ENCODE measurements at regions not wholly inside any gene's neighbourhood (a gene's known extent, or its start where the extent isn't known, plus 50 kb on each side); places are given as distances from the start of the nearest gene placed in this dataset.

DNA sequence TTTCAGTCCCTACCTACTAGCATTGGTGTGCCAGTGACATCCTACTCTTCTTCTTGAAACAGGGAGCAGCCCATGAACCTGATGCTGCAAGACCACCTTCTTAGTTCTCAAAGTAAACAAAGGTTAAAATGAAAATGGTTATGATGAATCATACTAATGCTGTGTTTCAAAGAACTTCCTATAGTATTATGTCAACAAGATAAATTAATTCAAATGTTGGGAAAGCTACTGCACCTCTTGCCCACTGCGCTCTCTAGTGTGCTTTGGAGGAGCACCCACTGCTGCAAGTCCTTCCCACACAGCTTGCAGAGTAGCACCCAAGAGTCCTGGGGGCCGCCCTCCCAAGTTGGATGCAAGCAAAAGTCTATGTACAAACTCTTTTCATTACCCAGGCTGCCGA lies 81.1 kb downstream of the CD200R1L start:
- Histone ChIP-seq H3K27ac (no peak overlapping the region), H3K9me3 (no peaks in the 10 kb centered on the region), H3K4me1 (no peaks in the 10 kb centered on the region), H3K36me3 (no peaks in the 10 kb centered on the region), H3K27me3 (no peaks in the 10 kb centered on the region), H3K4me3 (no peak overlapping the region)
- no peak for DNase-seq
- intact Hi-C loops (cut with DNase I): no loop called here
- 25% methylated on average over 2 of the region's 3 CpGs for WGBS (ENCODE audit: insufficient coverage, low coverage, low lambda C conversion rate, missing lambda C conversion rate)
- no peak for ATAC-seq
- no peak for TF ChIP-seq POLR2A (IDR thresholded peaks at IDR 0.05)
- TF ChIP-seq, protein P1, sequence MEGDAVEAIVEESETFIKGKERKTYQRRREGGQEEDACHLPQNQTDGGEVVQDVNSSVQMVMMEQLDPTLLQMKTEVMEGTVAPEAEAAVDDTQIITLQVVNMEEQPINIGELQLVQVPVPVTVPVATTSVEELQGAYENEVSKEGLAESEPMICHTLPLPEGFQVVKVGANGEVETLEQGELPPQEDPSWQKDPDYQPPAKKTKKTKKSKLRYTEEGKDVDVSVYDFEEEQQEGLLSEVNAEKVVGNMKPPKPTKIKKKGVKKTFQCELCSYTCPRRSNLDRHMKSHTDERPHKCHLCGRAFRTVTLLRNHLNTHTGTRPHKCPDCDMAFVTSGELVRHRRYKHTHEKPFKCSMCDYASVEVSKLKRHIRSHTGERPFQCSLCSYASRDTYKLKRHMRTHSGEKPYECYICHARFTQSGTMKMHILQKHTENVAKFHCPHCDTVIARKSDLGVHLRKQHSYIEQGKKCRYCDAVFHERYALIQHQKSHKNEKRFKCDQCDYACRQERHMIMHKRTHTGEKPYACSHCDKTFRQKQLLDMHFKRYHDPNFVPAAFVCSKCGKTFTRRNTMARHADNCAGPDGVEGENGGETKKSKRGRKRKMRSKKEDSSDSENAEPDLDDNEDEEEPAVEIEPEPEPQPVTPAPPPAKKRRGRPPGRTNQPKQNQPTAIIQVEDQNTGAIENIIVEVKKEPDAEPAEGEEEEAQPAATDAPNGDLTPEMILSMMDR (IDR thresholded peaks at IDR 0.05): no peak

DNA sequence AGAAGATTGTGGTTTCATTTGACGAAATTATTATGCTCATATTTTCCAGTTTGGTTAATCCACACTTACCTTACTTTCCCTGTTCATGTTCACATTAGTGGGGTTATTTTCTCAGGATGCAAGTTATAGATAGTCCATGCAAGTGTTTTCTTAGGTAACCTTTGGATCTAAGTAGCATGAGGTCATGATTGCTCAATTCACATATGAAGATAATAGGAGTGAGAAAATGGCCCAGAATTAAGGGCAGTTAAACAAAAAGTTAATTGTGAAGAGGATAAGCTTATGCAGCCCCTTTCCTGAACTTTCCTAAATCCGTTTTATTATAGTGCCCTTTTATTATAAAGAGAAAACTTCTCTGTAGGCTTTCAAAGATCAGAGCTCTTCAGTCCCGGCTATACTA lies 83.4 kb downstream of the CD200R1L start:
- no peaks in the 10 kb centered on the region for H3K4me1 ChIP-seq
- WGBS (ENCODE audit: insufficient coverage, low coverage, low lambda C conversion rate, missing lambda C conversion rate): 69% methylated on average over 3 of the region's 3 CpGs
- no peaks in the 10 kb centered on the region for H3K9me3 ChIP-seq
- intact Hi-C loops (cut with DNase I): no loop called here
- no peaks in the 10 kb centered on the region for H3K27me3 ChIP-seq
- no peak overlapping the region for H3K27ac ChIP-seq
- no peak for DNase-seq
- H3K36me3 ChIP-seq: no peaks in the 10 kb centered on the region
- no peak overlapping the region for H3K4me3 ChIP-seq
- no peak for TF ChIP-seq POLR2A (IDR thresholded peaks at IDR 0.05)
- TF ChIP-seq, protein P1 (IDR thresholded peaks at IDR 0.05): no peak
- no peak for ATAC-seq

DNA sequence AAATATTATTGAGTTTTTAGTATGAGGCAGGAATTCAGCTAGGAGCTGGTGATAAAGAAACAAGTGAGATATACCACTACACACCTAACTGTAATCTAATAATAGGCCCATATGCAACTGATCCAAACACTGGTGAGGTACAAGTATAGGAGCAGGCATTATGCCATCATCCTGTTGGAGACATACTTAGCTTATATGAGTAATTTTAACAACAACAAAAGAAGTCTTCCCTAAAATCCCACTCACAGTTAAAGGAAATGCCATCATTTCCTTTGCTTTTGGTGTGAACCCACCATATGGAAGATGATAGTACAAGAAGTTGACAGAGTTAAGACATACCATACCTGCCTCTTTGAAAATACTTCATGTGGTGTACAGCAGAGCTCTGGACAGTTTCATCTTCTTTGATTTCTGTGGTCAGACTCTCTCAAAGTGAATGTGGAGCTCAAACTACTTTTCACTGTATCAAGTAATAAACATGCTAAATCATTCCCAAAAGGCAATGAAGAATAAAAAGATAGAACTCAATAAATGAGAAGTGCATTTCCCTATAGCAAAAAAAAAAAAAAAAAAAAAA lies 85.5 kb downstream of the CD200R1L start:
- Histone ChIP-seq H3K27me3 (no peaks in the 10 kb centered on the region), H3K36me3 (no peaks in the 10 kb centered on the region), H3K4me3 (no peak overlapping the region), H3K27ac (no peak overlapping the region), H3K9me3 (no peaks in the 10 kb centered on the region), H3K4me1 (no peaks in the 10 kb centered on the region)
- no peak for DNase-seq
- intact Hi-C loops (cut with DNase I): no loop called here
- no peak for ATAC-seq
- no peak for TF ChIP-seq POLR2A (IDR thresholded peaks at IDR 0.05)
- TF ChIP-seq, protein P1 (IDR thresholded peaks at IDR 0.05): no peak

DNA sequence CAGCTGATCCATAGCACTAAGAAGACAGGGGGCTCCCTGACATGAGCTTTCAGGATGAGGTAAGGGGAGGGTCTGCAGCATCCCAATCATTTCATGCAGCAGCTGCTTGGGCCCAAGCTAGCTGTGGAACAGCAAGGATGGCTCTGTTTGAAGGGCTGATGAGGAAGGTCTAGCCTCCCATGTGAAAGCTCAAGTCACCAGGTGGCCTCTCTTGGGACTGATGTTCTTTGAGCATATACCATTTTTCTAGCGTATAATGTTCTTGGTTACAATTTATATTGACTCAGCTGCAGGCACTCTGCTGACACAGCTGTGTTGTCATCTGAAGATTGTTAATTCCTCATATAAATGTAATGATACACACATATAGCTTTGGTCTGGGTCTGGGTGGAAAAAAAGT lies 87.0 kb downstream of the CD200R1L start:
- no peak overlapping the region for H3K27ac ChIP-seq
- no peaks in the 10 kb centered on the region for H3K9me3 ChIP-seq
- no peaks in the 10 kb centered on the region for H3K36me3 ChIP-seq
- no peak for ATAC-seq
- no peaks in the 10 kb centered on the region for H3K27me3 ChIP-seq
- H3K4me1 ChIP-seq: no peaks in the 10 kb centered on the region
- TF ChIP-seq, protein P1 (IDR thresholded peaks at IDR 0.05): no peak
- TF ChIP-seq POLR2A (IDR thresholded peaks at IDR 0.05): no peak
- intact Hi-C loops (cut with DNase I): no loop called here
- H3K4me3 ChIP-seq: no peak overlapping the region
- DNase-seq: no peak
- WGBS (ENCODE audit: insufficient coverage, low coverage, low lambda C conversion rate, missing lambda C conversion rate): 33% methylated on average over 1 of the region's 1 CpG

DNA sequence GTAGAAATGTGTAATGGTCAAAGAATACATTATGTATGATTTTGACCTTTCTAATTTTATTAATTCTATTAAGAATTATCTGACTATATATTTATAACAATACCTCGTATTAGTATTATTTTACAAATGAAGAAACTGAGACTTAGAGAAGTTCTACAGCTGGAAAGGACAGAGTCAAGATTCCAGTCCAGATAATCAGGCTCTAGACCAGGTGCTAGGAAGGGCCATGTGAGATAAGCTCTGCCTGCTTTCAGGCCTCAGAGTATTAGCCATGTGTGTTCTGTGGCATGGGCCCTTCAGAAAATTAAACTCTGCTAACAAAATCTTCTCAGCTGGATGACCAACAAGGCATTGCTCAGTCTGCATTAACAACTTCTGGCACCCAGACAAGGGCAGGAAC lies 87.5 kb downstream of the CD200R1L start:
- TF ChIP-seq, protein P1 (IDR thresholded peaks at IDR 0.05): no peak
- no peak for TF ChIP-seq POLR2A (IDR thresholded peaks at IDR 0.05)
- Histone ChIP-seq H3K4me1 (no peaks in the 10 kb centered on the region), H3K4me3 (no peak overlapping the region), H3K27me3 (no peaks in the 10 kb centered on the region), H3K36me3 (no peaks in the 10 kb centered on the region), H3K9me3 (no peaks in the 10 kb centered on the region), H3K27ac (no peak overlapping the region)
- WGBS (ENCODE audit: insufficient coverage, low coverage, low lambda C conversion rate, missing lambda C conversion rate): 54% methylated on average over 1 of the region's 1 CpG
- ATAC-seq: no peak
- DNase-seq: no peak
- intact Hi-C loops (cut with DNase I): no loop called here

All from right lobe of liver (tissue), 6 donors.